ENCODE measurements at regions not wholly inside any gene's neighbourhood (a gene's known extent, or its start where the extent isn't known, plus 50 kb on each side); places are given as distances from the start of the nearest gene placed in this dataset.

- TF ChIP-seq CTCF (IDR thresholded peaks at IDR 0.05) (no peak), ZFX (IDR thresholded peaks at IDR 0.05; ENCODE audit: borderline replicate concordance) (no peak)
These were observed 245.2 kb downstream of the RPS4Y2 start for GRCh38 chrY:21001102-21001501.

Data from 22Rv1 (cell line).